H1 (cell line): ENCODE measurements at regions not wholly inside any gene's neighbourhood (a gene's known extent, or its start where the extent isn't known, plus 50 kb on each side); places are given as distances from the start of the nearest gene placed in this dataset.
A peak's percentile ranks its signal among the peaks of the same experiment; 100 is the strongest.

ENCODE experiments used
- CTCF ChIA-PET: fragments of 300-600 bp; sonication (Branson Sonifier 250); formaldehyde crosslinking; loops from one replicate; lab custom pipeline; 2021; ENCODE audit not compliant: partially characterized antibody; lab: Charles Lee
- POLR2A ChIA-PET: fragments of 300-600 bp; sonication (Branson Sonifier 250); formaldehyde crosslinking; loops from one replicate; lab custom pipeline; 2021; ENCODE audit warnings: inconsistent platforms; ENCODE audit not compliant: partially characterized antibody; lab: Charles Lee
- DNase-seq, 2 experiments: peaks; one replicate each; pipeline versions ENCODE4 v3.0.0 to v3.0.0-alpha.2; 2010 to 2022; ENCODE audit warnings: low spot score in 2 of 2, low read depth in 1 of 2, mixed read lengths in 1 of 2
- FAIRE-seq: peaks from 2 replicates; lab custom pipeline; 2011; peaks lifted over from hg19 to GRCh38; lab: Jason Lieb, UNC
- H2AFZ ChIP-seq: 2 replicates; pipeline ENCODE4 v1.8.1; 2012; ENCODE audit warnings: low read length, inconsistent platforms
- H2AK5ac ChIP-seq: 2 replicates; pipeline ENCODE4 v1.6.1; 2013; ENCODE audit warnings: low read depth, low read length
- H2BK120ac ChIP-seq: replicated peaks from 2 replicates; pipeline ENCODE3; 2013; ENCODE audit warnings: low read depth, low read length, inconsistent platforms
- H2BK12ac ChIP-seq: 2 replicates; pipeline ENCODE4 v1.6.1; 2013; ENCODE audit warnings: low read depth, low read length
- H2BK15ac ChIP-seq: 2 replicates; pipeline ENCODE4 v1.6.1; 2013; ENCODE audit warnings: low read length
- H2BK20ac ChIP-seq: 2 replicates; pipeline ENCODE4 v1.6.1; 2013; ENCODE audit warnings: low read length
- H2BK5ac ChIP-seq: 2 replicates; pipeline ENCODE4 v1.6.1; 2013; ENCODE audit warnings: low read depth, low read length
- H3K14ac ChIP-seq: 2 replicates; pipeline ENCODE4 v1.6.1; 2013; ENCODE audit warnings: inconsistent platforms; ENCODE audit not compliant: insufficient read length
- H3K18ac ChIP-seq: 2 replicates; pipeline ENCODE4 v1.6.1; 2013; ENCODE audit warnings: low read length; ENCODE audit errors: extremely low read depth
- H3K23ac ChIP-seq: 2 replicates; pipeline ENCODE4 v1.6.1; 2013; ENCODE audit warnings: inconsistent platforms; ENCODE audit not compliant: insufficient read length
- H3K23me2 ChIP-seq: 2 replicates; pipeline ENCODE4 v1.6.1; 2013; ENCODE audit warnings: low read depth, low read length
- H3K27ac ChIP-seq: 2 replicates; pipeline ENCODE4 v1.6.1; 2011; ENCODE audit warnings: low read depth, low read length, inconsistent platforms
- H3K27me3 ChIP-seq, 4 experiments: replicated peaks in 1 of 4; 1 replicate in 1 of 4; 2 replicates in 3 of 4; pipeline versions ENCODE4 v1.6.1 to v1.8.1; 2011 to 2013; ENCODE audit warnings: low read length in 3 of 4, mild to moderate bottlenecking in 3 of 4, inconsistent platforms in 2 of 4, mixed read lengths in 2 of 4, moderate library complexity in 1 of 4; ENCODE audit not compliant: control insufficient read depth in 3 of 4, insufficient read depth in 3 of 4; ENCODE audit errors: extremely low read depth in 1 of 4
- H3K36me3 ChIP-seq, 4 experiments: 2 replicates each; pipeline versions ENCODE4 v1.6.1 to v1.8.1; 2011 to 2013; ENCODE audit warnings: mild to moderate bottlenecking in 4 of 4, low read length in 3 of 4, moderate library complexity in 2 of 4, control low read depth in 1 of 4, inconsistent platforms in 1 of 4; ENCODE audit not compliant: insufficient read depth in 4 of 4, control insufficient read depth in 2 of 4
- H3K4ac ChIP-seq: replicated peaks from 2 replicates; pipeline ENCODE3; 2013; ENCODE audit warnings: low read length, low read depth, mixed read lengths, inconsistent platforms; ENCODE audit not compliant: insufficient read length
- H3K4me1 ChIP-seq, 4 experiments: replicated peaks in 1 of 4; 1 replicate in 1 of 4; 2 replicates in 3 of 4; pipeline versions ENCODE4 v1.6.1 to v1.8.1; 2011 to 2013; ENCODE audit warnings: low read length in 3 of 4, inconsistent platforms in 2 of 4, mixed read lengths in 1 of 4; ENCODE audit not compliant: insufficient read depth in 4 of 4, control insufficient read depth in 3 of 4
- H3K4me2 ChIP-seq, 2 experiments: 2 replicates each; pipeline versions ENCODE4 v1.6.1 to v1.8.1; 2011 to 2013; ENCODE audit warnings: low read depth in 2 of 2, low read length in 2 of 2, control low read depth in 1 of 2, inconsistent platforms in 1 of 2, mild to moderate bottlenecking in 1 of 2; ENCODE audit not compliant: insufficient read depth in 1 of 2
- H3K4me3 ChIP-seq, 4 experiments: fragments of 200-600, 300-600 bp in 1 of 4; sonication (generic), shearing (Covaris generic), sonication (Bioruptor Twin) in 1 of 4; 2 replicates each; pipeline versions ENCODE4 v1.5.1 to v1.8.1; 2011 to 2016; ENCODE audit warnings: low read length in 4 of 4, low read depth in 3 of 4, control low read depth in 2 of 4, inconsistent platforms in 2 of 4, mild to moderate bottlenecking in 2 of 4, mixed read lengths in 1 of 4, moderate library complexity in 1 of 4; ENCODE audit not compliant: insufficient read depth in 2 of 4; ENCODE audit errors: extremely low read depth in 1 of 4
- H3K56ac ChIP-seq: replicated peaks from 2 replicates; pipeline ENCODE3; 2013; ENCODE audit warnings: low read depth, mild to moderate bottlenecking, mixed read lengths, low read length, inconsistent platforms; ENCODE audit not compliant: insufficient read length
- H3K79me1 ChIP-seq: 2 replicates; pipeline ENCODE4 v1.6.1; 2013; ENCODE audit warnings: low read depth, low read length, control low read depth
- H3K79me2 ChIP-seq, 2 experiments: 2 replicates each; pipeline versions ENCODE4 v1.6.1 to v1.8.1; 2012 to 2013; ENCODE audit warnings: low read length in 2 of 2, mild to moderate bottlenecking in 2 of 2, inconsistent platforms in 1 of 2; ENCODE audit not compliant: insufficient read depth in 2 of 2, control insufficient read depth in 1 of 2
- H3K9ac ChIP-seq, 4 experiments: replicated peaks in 1 of 4; 1 replicate in 1 of 4; 2 replicates in 3 of 4; pipeline versions ENCODE4 v1.6.1 to v1.8.1; 2011 to 2013; ENCODE audit warnings: low read depth in 3 of 4, low read length in 3 of 4, control low read depth in 2 of 4, mild to moderate bottlenecking in 2 of 4, moderate library complexity in 2 of 4, inconsistent platforms in 1 of 4; ENCODE audit errors: extremely low read depth in 1 of 4
- H3K9me3 ChIP-seq, 2 experiments: 2 replicates each; pipeline versions ENCODE4 v1.6.1 to v1.8.1; 2012 to 2013; ENCODE audit warnings: mild to moderate bottlenecking in 2 of 2, moderate library complexity in 2 of 2, control low read depth in 1 of 2, inconsistent platforms in 1 of 2, low read depth in 1 of 2, low read length in 1 of 2, mixed read lengths in 1 of 2; ENCODE audit not compliant: insufficient read depth in 2 of 2
- H4K20me1 ChIP-seq, 2 experiments: replicated peaks in 1 of 2; 2 replicates each; pipeline versions ENCODE3 to v1.8.1; 2011 to 2013; ENCODE audit warnings: inconsistent platforms in 2 of 2, low read length in 2 of 2, mild to moderate bottlenecking in 1 of 2; ENCODE audit not compliant: insufficient read depth in 2 of 2, control insufficient read depth in 1 of 2
- H4K5ac ChIP-seq: 2 replicates; pipeline ENCODE4 v1.6.1; 2013; ENCODE audit warnings: low read length, low read depth, mixed read lengths, inconsistent platforms; ENCODE audit not compliant: insufficient read length
- H4K8ac ChIP-seq: 2 replicates; pipeline ENCODE4 v1.8.0; 2013; ENCODE audit warnings: mild to moderate bottlenecking, moderate library complexity, low read length, inconsistent platforms; ENCODE audit not compliant: insufficient read depth; ENCODE audit errors: extremely low read depth
- H4K91ac ChIP-seq: replicated peaks from 2 replicates; pipeline ENCODE3; 2013; ENCODE audit warnings: low read length, mixed read lengths, inconsistent platforms; ENCODE audit not compliant: insufficient read length
- BRCA1 ChIP-seq: IDR thresholded peaks from 2 replicates; pipeline ENCODE4 v1.6.1; 2012; ENCODE audit warnings: low read depth, low read length, improper control_type of control experiment
- MAX ChIP-seq: IDR thresholded peaks from 2 replicates; pipeline ENCODE4 v1.6.1; 2012; ENCODE audit warnings: inconsistent platforms
- WGBS, 2 experiments: shearing (Covaris generic) in 1 of 2; methylation state at CpG; one replicate each; pipeline versions ENCODE4 v1.1.6 to v1.1.7; 2013 to 2015; ENCODE audit warnings: low lambda C conversion rate in 2 of 2, mixed read lengths in 2 of 2, inconsistent platforms in 1 of 2, low coverage in 1 of 2, missing lambda C conversion rate in 1 of 2; ENCODE audit not compliant: insufficient replicate concordance in 2 of 2, insufficient coverage in 1 of 2, insufficient read length in 1 of 2; ENCODE audit errors: extremely low coverage in 1 of 2, missing lambda C conversion rate in 1 of 2; 5-methylcytosine and 5-hydroxymethylcytosine counted together
- TF ChIP-seq, protein P1 (sequence below): IDR thresholded peaks from 2 replicates; pipeline ENCODE4 v1.6.1; 2012; ENCODE audit warnings: inconsistent platforms

- H3K79me1 ChIP-seq: no peaks in the 10 kb centered on the region
- no peak overlapping the region for H3K14ac ChIP-seq
- CTCF ChIA-PET: interaction anchor here (1.1 to 2.0 kb wide), 5 partner anchors 146 to 558 kb away, joined by 3 to 12 read pairs (median 5); no protein-coding TSS in a partner anchor
- DNase-seq (no peak), FAIRE-seq (no peak)
- WGBS, 2 experiments: 47% methylated on average over 9 of the region's 9 CpGs; no CpG with 5 or more reads in 1 of the 2 experiments
- H3K4me1 ChIP-seq: peaks cover 7 to 24% (median 17%) of the 10 kb centered on the region in 4 experiments
- no peak overlapping the region; the same call in 1 of the 2 replicates for H2BK20ac ChIP-seq
- H2BK12ac ChIP-seq: peak overlapping the region; percentile 11; the same call in 1 of the 2 replicates
- no peak overlapping the region for H2BK120ac ChIP-seq
- H2BK5ac ChIP-seq: peak overlapping the region; percentile 10; the same call in 1 of the 2 replicates
- no peak overlapping the region for H3K56ac ChIP-seq
- H3K79me2 ChIP-seq: no peaks in the 10 kb centered on the region
- no peak overlapping the region for H3K27ac ChIP-seq
- 0 out of 2 replicates have a peak, but pooled peaks have one; percentile 18 for TF ChIP-seq MAX
- TF ChIP-seq, protein P1, sequence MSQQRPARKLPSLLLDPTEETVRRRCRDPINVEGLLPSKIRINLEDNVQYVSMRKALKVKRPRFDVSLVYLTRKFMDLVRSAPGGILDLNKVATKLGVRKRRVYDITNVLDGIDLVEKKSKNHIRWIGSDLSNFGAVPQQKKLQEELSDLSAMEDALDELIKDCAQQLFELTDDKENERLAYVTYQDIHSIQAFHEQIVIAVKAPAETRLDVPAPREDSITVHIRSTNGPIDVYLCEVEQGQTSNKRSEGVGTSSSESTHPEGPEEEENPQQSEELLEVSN: 0 out of 2 replicates have a peak, but pooled peaks have one; percentile 9
- TF ChIP-seq BRCA1: no peak
- H3K23me2 ChIP-seq: no peaks in the 10 kb centered on the region
- H3K4me3 ChIP-seq: 0 out of 8 replicates have a peak overlapping the region, but pooled peaks of 1 of the 4 experiments have one; percentile 10
- H3K18ac ChIP-seq: peak overlapping the region; percentile 14; the same call in 1 of the 2 replicates
- no peaks in the 10 kb centered on the region for H3K36me3 ChIP-seq
- no peaks in the 10 kb centered on the region for H3K9me3 ChIP-seq
- H2BK15ac ChIP-seq: peak overlapping the region; percentile 24; the same call in 1 of the 2 replicates
- H4K5ac ChIP-seq: peak overlapping the region; percentile 2
- no peak overlapping the region for H3K4ac ChIP-seq
- H4K91ac ChIP-seq: no peak overlapping the region
- H4K8ac ChIP-seq: no peak overlapping the region
- H3K23ac ChIP-seq: no peak overlapping the region
- POLR2A ChIA-PET: no interaction called here
- no peak overlapping the region for H3K9ac ChIP-seq
- no peak overlapping the region for H2AK5ac ChIP-seq
- peak overlapping the region; percentile 40 to 56; a peak in 3 of 4 replicates for H3K4me2 ChIP-seq
- H4K20me1 ChIP-seq: no peaks in the 10 kb centered on the region
- no peak overlapping the region for H2AFZ ChIP-seq
- no peaks in the 10 kb centered on the region for H3K27me3 ChIP-seq
Measured at GRCh38 chr19:28883241-28883693, 329.7 kb downstream of the UQCRFS1 start.
